ENCODE measurements at regions not wholly inside any gene's neighbourhood (a gene's known extent, or its start where the extent isn't known, plus 50 kb on each side); places are given as distances from the start of the nearest gene placed in this dataset.

- TF ChIP-seq CTCF (IDR thresholded peaks at IDR 0.05) = no peak
- TF ChIP-seq POLR2A (IDR thresholded peaks at IDR 0.05) = no peak
- no peak for TF ChIP-seq POLR2AphosphoS5 (IDR thresholded peaks at IDR 0.05; ENCODE audit: insufficient read depth in 1 of 2, low read depth in 1 of 2)
Measured at GRCh38 chr20:3342766-3343165, 64.7 kb downstream of the DNAAF9 start.

All from vagina (tissue), 2 donors.